ENCODE measurements at regions not wholly inside any gene's neighbourhood (a gene's known extent, or its start where the extent isn't known, plus 50 kb on each side); places are given as distances from the start of the nearest gene placed in this dataset.

DNA sequence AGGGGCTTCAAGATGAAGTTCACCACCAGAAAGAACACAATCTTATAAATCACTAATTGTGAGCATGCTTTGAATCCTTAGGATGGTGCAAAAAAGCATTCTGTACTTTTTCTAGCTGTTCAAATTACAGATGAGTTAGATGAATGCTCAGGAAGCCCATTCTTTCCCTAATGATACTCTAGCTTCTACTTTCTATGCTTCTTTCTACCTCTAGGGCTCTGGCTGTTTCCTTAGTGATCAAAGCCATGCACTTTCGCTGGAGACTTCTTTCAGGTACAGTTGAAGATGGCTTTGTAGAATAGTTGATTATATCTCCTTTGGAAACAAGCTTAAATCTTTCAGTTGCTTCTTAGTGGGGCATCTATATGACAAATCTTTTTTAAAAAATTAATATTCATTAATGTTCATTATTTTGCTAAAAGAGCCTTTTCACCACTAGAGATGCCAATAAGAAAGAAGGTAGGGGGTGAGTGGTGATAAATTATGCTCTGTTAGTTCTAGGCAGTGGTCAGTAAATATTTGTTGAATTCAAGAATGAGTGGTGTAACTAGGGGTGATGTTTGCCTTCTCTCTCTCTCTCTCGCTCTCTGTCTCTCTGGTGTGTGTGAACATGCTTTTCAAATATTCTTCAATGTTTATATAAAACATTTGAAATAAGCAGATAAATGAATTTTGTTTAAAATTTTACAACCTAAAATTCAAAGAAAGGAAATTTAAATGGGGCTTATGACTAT, 169.4 kb downstream of the GLUD2 start:
- no peak for TF ChIP-seq CTCF (IDR thresholded peaks at IDR 0.05; ENCODE audit: insufficient read depth, low read depth, low read length, missing control alignments)

GRCh38 chrX:121221322-121221977, 174.0 kb downstream of the GLUD2 start:
- no peak for TF ChIP-seq CTCF (IDR thresholded peaks at IDR 0.05; ENCODE audit: insufficient read depth, low read depth, low read length, missing control alignments)
- no peak overlapping the region for H3K4me3 ChIP-seq (ENCODE audit: low read length)
- peak; percentile 0 for DNase-seq (ENCODE audit: low read depth)

More for the DNA sequence above, 169.4 kb downstream of the GLUD2 start:
- no peak overlapping the region for H3K4me3 ChIP-seq (ENCODE audit: low read length)
- no peak for DNase-seq (ENCODE audit: low read depth)

DNA sequence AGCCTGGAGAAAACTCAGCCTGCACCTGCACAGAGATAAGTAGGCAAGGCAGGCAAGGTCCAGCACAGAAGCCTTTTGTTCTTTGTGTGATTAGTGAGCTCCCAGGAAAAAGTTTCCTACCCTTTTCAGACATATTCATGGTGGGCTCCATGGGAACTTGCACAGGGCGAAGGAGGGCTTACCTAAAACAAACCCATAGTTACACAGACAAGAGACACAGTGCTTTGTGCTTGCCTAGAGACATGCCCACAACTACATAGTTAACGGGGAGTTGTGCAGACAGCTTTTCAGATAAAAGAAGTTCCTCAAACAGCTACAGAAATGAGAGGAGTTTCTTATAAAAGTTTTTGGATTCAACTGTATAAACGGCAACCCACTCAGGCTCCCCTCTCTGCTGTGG, 180.5 kb downstream of the GLUD2 start:
- no peak for DNase-seq (ENCODE audit: low read depth)
- no peak overlapping the region for H3K4me3 ChIP-seq (ENCODE audit: low read length)
- no peak for TF ChIP-seq CTCF (IDR thresholded peaks at IDR 0.05; ENCODE audit: insufficient read depth, low read depth, low read length, missing control alignments)

DNA sequence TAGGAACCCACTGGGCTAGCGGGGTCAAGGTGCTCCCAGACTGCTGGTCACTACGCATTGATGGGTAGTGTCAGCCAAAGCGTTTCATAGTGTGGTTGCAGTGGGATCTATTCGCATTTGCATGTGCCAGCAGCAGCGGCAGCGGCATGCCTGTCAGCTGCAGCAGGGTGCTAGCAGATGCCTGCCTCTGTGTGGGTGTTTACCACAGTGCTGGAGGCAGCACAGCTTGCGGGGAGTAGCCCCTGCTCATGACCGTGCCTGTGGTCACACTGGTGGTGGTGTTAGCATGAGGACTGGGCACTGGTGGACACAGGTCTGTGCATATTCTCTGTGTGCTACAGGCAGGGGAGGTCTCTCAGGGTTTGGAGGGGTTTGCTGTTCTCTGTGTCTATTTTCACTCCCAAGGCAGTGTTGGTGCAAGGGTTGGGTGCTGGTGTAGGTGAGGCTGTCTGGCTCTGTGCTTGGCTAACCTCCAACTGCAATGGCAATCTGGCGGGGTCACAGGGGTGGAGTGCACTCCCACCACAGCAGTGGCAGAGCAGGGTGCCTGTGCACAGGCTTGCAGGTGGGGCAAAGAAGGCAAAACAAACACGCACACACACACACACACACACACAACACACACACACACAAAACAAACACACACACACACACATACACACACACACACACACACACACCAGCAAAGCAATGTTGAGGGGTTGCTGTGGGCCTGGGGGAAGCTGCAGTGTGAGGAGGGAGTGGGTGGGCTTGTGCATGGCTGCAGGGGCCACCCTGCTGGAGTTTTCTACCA, 184.4 kb downstream of the GLUD2 start:
- no peak for TF ChIP-seq CTCF (IDR thresholded peaks at IDR 0.05; ENCODE audit: insufficient read depth, low read depth, low read length, missing control alignments)
- DNase-seq (ENCODE audit: low read depth), result no peak
- no peak overlapping the region for H3K4me3 ChIP-seq (ENCODE audit: low read length)

- DNase-seq (ENCODE audit: low read depth), result no peak
- H3K4me3 ChIP-seq (ENCODE audit: low read length), result no peak overlapping the region
- no peak for TF ChIP-seq CTCF (IDR thresholded peaks at IDR 0.05; ENCODE audit: insufficient read depth, low read depth, low read length, missing control alignments)
Observed at GRCh38 chrX:121236040-121236439, 188.6 kb downstream of the GLUD2 start.

DNA sequence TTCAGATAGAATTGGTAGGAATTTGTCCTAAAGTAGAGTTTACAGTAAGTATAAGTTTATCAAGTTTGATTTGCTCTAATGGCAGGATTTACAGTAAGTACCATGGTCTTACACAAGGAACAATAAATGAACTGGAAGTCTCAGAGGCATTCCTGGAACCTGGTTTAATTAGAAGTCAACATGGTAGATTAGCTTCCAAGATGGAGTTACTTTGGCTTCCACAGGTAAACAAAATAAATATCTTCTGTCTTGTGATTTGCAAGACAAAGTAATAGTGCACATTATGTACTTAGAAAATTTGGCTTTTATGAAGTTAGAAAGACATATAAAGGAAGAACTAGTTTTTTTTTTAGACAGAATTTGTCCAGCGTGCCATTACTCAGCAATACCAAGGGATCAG, 190.7 kb downstream of the GLUD2 start:
- no peak for DNase-seq (ENCODE audit: low read depth)
- no peak overlapping the region for H3K4me3 ChIP-seq (ENCODE audit: low read length)
- TF ChIP-seq CTCF (IDR thresholded peaks at IDR 0.05; ENCODE audit: insufficient read depth, low read depth, low read length, missing control alignments), result no peak
